Epidermal melanocyte (primary cell): ENCODE measurements at regions not wholly inside any gene's neighbourhood (a gene's known extent, or its start where the extent isn't known, plus 50 kb on each side); places are given as distances from the start of the nearest gene placed in this dataset.

Experiments
- DNase-seq: peaks from one replicate; pipeline ENCODE4 v3.0.0; 2011; ENCODE audit warnings: low spot score; ENCODE audit not compliant: insufficient read length

GRCh38 chr16:73378471-73378870 lies 330.5 kb upstream of the ZFHX3 start:
- no peak for DNase-seq

DNA sequence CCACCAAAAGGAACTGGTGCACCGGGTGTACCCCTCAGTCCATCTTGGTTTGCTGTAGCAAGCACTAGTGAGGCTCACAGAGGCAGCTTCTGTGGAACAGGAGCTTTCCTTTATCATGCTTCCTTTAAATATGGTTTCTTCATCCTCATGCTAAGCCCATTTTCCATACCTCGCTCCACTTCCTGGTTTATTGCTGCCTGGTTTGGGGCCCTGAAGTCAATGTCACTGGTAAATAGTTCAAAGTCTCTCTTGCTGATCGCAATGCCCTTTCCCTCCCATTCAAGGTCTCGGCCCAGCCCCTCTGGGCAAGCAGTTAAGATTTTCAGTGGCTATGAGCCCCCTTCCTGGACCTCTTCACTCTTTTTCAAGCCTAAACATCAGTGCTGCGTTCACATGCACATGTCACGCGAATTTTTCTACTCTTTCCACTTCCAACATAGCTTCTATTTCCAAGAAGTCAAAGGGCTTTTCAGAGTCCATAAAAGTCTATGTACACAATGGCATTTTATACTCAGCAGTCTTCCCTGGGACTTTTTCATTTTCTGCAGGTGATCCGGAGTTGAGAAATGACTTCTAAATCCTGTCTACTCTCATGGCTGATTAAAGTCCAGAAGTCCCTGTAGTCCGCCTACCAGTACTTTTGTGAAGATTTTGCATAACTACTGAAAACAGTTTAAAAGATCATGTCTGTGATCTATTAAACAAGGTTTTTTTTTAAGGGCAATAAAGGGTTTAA lies 323.8 kb upstream of the ZFHX3 start:
- DNase-seq, result no peak

DNA sequence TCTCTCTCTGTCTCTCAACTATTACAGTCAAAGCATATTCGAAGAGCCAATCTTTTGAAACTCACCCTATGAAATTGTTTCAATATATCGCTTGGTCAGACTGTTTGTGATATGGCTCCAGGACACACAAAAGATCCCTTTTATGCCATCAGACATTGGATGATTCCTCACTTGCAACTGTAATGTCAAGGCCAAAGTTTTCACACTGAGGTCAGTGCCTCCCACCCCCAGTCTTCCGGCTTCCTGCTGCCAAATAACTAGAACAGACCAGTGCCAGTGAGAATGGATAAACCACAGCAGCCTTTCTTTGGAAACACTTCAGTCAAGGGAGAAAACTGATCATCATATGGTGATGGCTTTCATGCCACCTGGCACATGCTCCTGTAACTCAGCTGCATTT lies 321.9 kb upstream of the ZFHX3 start:
- no peak for DNase-seq

DNA sequence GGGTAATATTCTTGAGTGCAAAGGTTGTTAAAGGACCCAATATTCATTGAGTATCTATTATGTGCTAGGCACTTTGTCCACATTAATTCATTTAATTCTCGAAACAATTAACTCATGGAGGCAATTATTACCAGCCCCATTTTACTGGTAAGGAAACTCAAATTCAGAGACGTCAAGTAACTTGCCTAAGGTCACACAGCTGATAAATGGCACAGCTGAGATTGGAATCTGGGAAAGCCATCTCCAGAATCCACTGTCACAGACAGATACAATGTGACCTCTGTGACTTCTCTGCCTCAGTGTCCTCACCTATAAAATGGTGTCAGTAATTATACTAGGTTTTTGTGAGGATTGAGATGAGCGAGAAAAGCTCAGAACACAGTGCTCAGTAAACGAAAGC lies 320.8 kb upstream of the ZFHX3 start:
- no peak for DNase-seq

DNA sequence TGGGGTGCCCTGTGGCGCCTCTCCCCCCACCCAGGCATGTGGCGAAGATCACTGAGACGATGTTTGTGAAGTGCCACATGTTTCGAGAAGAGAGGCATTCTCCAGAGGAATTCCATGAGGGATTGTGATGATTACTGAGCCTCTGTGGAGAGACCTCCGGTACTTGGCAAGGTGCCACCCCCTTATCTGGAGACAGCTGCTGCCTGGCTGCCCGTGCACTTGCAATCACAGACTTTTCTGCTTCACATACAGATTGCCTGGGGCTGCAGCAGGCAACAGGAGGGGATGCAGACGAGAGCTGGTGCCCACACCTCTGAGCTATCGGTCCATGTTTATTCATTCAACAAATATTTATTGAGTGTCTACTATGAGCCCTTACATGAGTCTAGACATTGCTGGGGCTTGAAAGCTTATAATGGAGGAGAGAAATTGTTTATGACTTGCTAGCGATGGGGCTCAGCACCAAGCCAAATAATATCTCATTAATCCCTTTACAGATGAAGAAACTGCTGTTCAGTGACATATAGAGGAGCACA lies 317.2 kb upstream of the ZFHX3 start:
- DNase-seq, result no peak

GRCh38 chr16:73364413-73364812 lies 316.5 kb upstream of the ZFHX3 start:
- no peak for DNase-seq

DNA sequence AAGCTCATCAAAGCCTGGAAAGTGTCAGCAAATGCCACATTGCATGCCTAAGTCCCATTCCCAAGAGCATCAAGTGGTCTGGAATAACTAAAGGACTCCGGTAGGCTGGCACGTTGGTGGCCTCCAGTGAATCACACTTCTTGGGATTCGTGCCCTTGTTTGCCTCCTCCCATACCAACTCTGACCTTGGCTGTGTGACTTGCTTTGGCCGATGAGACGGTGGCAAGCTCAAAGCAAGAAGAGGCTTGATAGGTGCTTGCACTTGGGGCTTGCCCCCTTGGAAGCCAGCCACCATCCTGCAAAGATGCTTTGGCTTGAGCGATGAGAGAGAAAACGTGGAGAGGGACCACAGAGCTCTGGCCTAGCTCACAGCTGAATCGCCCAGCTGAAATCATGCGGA lies 313.1 kb upstream of the ZFHX3 start:
- no peak for DNase-seq

- DNase-seq, result no peak
These were observed 308.6 kb upstream of the ZFHX3 start for GRCh38 chr16:73356401-73357079.

DNA sequence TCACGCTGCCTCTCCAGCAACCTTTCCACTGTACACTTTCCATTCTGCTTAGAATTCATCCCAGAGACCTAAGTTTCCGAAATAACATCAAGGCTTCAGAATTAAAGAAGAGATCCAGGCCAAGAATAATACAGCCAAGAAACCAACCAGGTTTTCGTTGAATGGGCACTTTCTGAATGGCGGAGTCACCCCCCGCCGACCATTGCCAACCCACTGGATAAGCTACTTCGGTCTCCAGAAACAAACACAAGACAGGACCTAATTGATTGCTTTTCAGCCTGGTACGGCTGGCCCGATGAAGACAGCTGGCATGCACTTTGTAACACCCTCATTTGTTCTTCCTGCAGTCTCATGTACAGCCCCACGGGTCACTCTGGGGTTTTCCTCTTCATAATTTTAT lies 308.1 kb upstream of the ZFHX3 start:
- no peak for DNase-seq

- no peak for DNase-seq
These were observed 306.5 kb upstream of the ZFHX3 start for GRCh38 chr16:73354434-73354833.

- DNase-seq, result no peak
These were observed 303.0 kb upstream of the ZFHX3 start for GRCh38 chr16:73350707-73351452.

GRCh38 chr16:73347500-73348375 lies 299.8 kb upstream of the ZFHX3 start:
- no peak for DNase-seq

DNA sequence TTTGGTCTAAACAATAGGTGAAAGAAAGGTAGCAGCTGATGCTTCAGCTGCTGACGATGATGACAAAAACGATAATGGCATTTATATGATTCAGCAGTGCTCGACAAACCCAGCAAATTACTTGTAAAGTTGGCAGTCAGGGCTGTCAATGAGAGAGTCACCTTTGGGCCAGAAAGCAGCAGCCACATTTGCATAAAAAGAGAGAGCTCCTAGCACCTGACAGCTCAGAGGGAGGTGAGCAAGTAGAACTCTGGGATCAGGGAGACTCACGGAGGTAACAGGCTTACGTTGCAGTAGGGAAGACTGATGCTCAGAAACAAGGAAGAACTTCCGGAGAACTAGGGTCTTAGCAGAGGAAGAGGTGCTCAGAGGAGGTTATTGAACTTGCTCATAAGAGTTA lies 291.9 kb upstream of the ZFHX3 start:
- no peak for DNase-seq

DNA sequence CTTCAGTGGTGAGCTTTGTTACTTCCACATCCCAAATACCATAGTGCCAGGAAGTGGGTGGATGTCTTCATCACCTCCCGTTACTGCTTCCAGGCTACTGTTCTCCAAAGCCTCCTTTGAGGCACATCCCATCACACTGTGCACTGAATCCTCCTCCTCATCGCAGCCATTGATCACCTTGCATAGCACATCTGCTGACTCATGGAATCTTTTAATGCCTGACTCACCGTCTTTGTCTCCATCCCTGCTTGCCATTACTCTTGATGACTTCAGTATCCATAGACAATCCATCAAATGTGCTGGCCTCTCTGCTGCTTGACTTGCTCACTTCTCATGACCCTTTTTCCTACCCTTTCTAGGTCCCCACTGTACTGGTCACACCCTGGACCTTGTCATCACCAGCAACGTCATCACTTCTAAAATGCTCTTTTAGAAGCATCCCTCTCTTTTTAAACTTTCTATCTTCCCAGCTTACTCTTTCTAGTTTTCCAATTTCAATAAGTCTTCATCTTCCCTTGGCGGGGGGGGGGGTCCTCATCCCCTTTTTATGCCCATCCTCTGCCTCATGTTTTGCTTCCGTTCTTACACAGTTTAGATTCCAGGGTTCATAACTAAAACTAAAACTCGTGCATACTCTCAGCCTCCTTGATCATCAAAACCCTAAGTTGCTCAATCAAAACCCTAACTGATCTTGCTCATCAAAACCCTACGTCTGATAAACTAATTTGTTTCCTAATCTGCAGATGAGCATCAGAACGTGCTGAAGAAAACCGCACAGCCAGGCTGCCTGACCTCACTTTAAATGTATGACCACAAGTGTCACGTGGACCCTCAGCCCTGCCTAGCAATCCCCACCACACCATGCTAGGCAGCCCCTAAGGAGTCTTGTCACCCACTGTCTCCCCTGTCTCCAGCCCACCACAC lies 289.7 kb upstream of the ZFHX3 start:
- no peak for DNase-seq

DNA sequence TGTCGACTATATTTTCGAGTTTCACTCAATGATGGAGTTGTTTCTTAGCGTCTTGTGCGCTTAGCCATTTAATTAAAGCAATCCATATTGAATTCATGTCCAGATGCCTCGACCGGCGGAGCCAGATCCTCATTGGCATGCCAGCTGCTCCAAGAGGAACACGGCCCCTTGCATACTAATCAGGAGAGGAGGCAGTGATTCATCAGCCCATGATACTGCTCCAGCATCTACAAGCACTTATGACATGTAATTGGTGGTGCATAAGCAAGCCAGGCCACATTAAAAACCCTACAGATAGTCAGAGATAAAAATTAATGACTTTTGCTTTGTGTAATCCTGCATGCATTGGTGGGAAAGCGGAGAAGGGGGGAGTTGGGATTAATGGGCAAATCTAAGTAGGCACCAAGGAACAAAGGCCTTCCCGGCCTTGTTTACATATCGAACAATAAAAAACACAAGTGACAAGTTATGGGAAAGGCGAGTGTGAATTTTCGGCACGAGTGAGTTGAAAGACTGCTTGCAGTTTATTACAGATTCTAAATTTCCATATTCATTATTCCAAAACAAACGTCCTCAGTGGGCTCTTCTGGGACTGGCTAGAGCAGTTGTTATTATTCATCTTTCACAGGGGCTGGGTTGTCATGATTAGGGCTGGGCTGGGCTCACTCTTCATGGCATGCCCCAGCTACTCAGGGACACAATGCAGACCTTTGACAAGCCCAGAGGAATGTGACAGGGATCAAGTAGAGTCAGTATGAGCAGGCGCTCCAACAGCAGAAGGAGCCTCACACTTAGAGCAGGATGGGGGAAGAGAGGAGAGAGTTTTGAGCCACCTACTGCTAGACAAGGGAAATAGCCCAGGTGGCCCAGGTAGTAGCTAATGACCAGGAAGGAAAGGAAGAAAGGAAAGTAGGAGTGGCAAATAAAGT lies 281.7 kb upstream of the ZFHX3 start:
- DNase-seq, result no peak

GRCh38 chr16:73326770-73327470 lies 279.0 kb upstream of the ZFHX3 start:
- DNase-seq, result no peak

- DNase-seq, result no peak
These were observed 278.3 kb upstream of the ZFHX3 start for GRCh38 chr16:73326221-73326620.

- no peak for DNase-seq
These were observed 276.0 kb upstream of the ZFHX3 start for GRCh38 chr16:73323880-73324279.
